GM12801 (cell line): ENCODE measurements at regions not wholly inside any gene's neighbourhood (a gene's known extent, or its start where the extent isn't known, plus 50 kb on each side); places are given as distances from the start of the nearest gene placed in this dataset.

Source experiments
- CTCF ChIP-seq: IDR thresholded peaks from one replicate; pipeline ENCODE4 v1.5.1; 2011; ENCODE audit warnings: control low read depth; ENCODE audit not compliant: insufficient read length; ENCODE audit errors: extremely low read depth

- no peak for TF ChIP-seq CTCF
These were observed 135.4 kb downstream of the HAUS1 start for GRCh38 chr18:46239549-46239948.

- TF ChIP-seq CTCF: no peak
These were observed 135.8 kb downstream of the HAUS1 start for GRCh38 chr18:46239998-46240397.

GRCh38 chr18:46242183-46242582 lies 138.0 kb downstream of the HAUS1 start:
- no peak for TF ChIP-seq CTCF

- no peak for TF ChIP-seq CTCF
These were observed 138.9 kb downstream of the HAUS1 start for GRCh38 chr18:46243095-46243494.

GRCh38 chr18:46243673-46244072 lies 139.5 kb downstream of the HAUS1 start:
- no peak for TF ChIP-seq CTCF

GRCh38 chr18:46246101-46246500 lies 141.9 kb downstream of the HAUS1 start:
- TF ChIP-seq CTCF: no peak

- no peak for TF ChIP-seq CTCF
These were observed 143.8 kb downstream of the HAUS1 start for GRCh38 chr18:46247942-46248341.
